Type B pancreatic cell (in vitro differentiated cells): ENCODE measurements at regions not wholly inside any gene's neighbourhood (a gene's known extent, or its start where the extent isn't known, plus 50 kb on each side); places are given as distances from the start of the nearest gene placed in this dataset.
"Not testable (repeated sequence)": the region's sequence is repeated elsewhere in the genome, so short reads cannot be mapped to it uniquely, and the experiment has no call there.

ENCODE experiments used
- DNase-seq: peaks from one replicate; pipeline ENCODE4 v3.0.0; 2021; ENCODE audit warnings: mixed read lengths; ENCODE audit not compliant: unreplicated experiment; ENCODE audit errors: extremely low spot score
- H3K27ac Mint-ChIP-seq: 2 replicates; pipeline ENCODE4 v1.8.0; 2021; ENCODE audit warnings: mild to moderate bottlenecking, mixed read lengths
- H3K27me3 Mint-ChIP-seq: 2 replicates; pipeline ENCODE4 v1.8.0; 2021; ENCODE audit warnings: mixed read lengths
- H3K36me3 Mint-ChIP-seq: 2 replicates; pipeline ENCODE4 v1.8.0; 2021; ENCODE audit warnings: mixed read lengths
- H3K4me1 Mint-ChIP-seq: one replicate; pipeline ENCODE4 v1.8.0; 2021; ENCODE audit warnings: mixed read lengths; ENCODE audit not compliant: unreplicated experiment
- H3K4me3 Mint-ChIP-seq: 2 replicates; pipeline ENCODE4 v1.8.0; 2021; ENCODE audit warnings: mild to moderate bottlenecking, mixed read lengths
- H3K9me3 Mint-ChIP-seq: 2 replicates; pipeline ENCODE4 v1.8.0; 2021; ENCODE audit warnings: mixed read lengths
- TF ChIP-seq, protein P1 (sequence below): fragments of 200-600 bp; sonication (generic); conservative IDR thresholded peaks from 2 replicates; pipeline ENCODE4 v1.5.0; 2021; ENCODE audit warnings: antibody characterized with exemption, mild to moderate bottlenecking

DNA sequence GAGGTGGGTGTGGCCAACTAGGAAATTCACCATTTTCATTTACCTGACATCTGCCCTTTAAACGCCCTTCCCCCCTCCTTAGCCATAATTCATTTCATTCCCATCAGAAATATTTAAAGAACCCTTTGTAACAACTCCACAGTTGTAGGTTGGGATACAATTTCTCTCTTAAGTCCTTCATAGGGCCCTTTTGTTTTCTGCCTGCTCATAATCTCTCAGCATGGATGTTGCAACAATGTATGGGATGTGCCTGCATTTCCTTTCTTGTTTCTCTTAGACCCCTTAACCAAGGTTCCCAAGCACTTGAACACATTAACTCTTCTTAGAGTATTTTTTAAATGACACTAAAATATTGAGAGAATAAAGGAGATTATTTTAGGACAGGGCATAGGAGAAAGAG is 51.7 kb upstream of the MYO10 start:
- Mint-ChIP-seq H3K27me3 (peaks cover 5% of the 10 kb centered on the region), H3K36me3 (no peaks in the 10 kb centered on the region), H3K4me1 (peaks cover 5% of the 10 kb centered on the region), H3K9me3 (peaks cover 5% of the 10 kb centered on the region), H3K27ac (no peak overlapping the region), H3K4me3 (no peak overlapping the region)
- TF ChIP-seq, protein P1, sequence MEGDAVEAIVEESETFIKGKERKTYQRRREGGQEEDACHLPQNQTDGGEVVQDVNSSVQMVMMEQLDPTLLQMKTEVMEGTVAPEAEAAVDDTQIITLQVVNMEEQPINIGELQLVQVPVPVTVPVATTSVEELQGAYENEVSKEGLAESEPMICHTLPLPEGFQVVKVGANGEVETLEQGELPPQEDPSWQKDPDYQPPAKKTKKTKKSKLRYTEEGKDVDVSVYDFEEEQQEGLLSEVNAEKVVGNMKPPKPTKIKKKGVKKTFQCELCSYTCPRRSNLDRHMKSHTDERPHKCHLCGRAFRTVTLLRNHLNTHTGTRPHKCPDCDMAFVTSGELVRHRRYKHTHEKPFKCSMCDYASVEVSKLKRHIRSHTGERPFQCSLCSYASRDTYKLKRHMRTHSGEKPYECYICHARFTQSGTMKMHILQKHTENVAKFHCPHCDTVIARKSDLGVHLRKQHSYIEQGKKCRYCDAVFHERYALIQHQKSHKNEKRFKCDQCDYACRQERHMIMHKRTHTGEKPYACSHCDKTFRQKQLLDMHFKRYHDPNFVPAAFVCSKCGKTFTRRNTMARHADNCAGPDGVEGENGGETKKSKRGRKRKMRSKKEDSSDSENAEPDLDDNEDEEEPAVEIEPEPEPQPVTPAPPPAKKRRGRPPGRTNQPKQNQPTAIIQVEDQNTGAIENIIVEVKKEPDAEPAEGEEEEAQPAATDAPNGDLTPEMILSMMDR: no peak
- DNase-seq: no peak

DNA sequence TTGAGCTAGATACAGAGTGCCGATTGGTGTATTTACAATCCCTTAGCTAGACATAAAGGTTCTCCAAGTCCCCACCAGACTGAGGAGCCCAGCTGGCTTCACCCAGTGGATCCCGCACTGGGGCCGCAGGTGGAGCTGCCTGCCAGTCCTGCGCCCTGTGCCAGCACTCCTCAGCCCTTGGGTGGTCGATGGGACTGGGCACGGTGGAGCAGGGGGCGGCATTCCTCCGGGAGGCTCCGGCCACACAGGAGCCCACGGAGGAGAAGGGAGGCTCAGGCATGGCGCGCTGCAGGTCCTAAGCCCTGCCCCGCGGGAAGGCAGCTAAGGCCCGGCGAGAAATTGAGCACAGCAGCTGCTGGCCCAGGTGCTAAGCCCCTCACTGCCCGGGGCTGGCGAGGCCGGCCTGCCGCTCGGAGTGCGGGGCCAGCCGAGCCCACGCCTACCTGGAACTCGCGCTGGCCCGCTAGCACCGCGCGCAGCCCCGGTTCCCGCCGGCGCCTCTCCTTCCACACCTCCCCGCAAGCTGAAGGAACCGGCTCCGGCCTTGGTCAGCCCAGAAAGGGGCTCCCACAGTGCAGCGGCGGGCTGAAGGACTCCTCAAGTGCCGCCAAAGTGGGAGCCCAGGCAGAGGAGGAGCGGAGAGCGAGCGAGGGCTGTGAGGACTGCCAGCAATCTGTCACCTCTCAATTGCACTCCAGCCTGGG is 54.9 kb upstream of the MYO10 start:
- H3K27ac Mint-ChIP-seq, H3K36me3 Mint-ChIP-seq, H3K27me3 Mint-ChIP-seq, DNase-seq, H3K9me3 Mint-ChIP-seq, H3K4me3 Mint-ChIP-seq: not testable (repeated sequence)
- peaks cover 13% of the 10 kb centered on the region for H3K4me1 Mint-ChIP-seq

DNA sequence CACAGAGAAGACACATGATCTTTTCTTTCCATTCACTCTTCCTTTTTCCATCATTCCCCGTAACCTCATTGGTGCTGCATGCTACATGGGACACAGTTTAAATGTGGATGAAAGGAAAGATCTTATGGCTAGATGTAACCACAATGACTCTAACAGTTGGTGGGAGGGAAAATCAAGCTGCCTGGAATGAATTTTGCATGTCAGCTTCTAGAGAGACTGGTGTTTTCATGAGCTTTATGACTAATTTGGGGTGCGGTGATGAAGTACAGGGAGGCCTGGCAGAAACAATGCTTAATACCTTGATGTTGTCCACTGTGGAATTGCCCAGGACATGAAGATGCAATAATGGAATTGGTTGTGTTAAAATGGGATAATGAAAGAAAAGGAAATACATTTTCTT is 55.9 kb upstream of the MYO10 start:
- Mint-ChIP-seq H3K27ac (no peak overlapping the region), H3K36me3 (no peaks in the 10 kb centered on the region), H3K9me3 (no peaks in the 10 kb centered on the region), H3K4me3 (no peak overlapping the region), H3K4me1 (peaks cover 13% of the 10 kb centered on the region), H3K27me3 (peaks cover 5% of the 10 kb centered on the region)
- TF ChIP-seq, protein P1: no peak
- DNase-seq: no peak

DNA sequence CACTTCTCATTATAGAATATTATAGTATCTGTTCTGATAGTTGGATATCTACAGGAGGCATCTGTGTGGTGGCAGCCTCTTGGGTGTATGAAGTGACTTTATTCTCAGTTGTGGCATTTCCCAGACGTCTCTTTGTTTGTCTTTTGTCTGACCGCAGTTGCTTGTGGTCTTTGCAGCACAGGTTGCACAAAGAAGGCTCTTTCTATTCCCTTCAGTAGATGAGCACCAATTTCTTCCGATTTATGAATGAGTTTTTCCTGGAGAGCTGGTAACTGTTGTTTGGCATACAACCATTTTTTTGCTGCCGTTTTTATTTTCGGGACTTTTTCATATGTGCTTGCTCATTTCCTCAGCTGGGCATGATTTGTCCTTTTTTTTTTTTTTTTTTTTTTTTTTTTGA is 56.4 kb upstream of the MYO10 start:
- no peaks in the 10 kb centered on the region for H3K36me3 Mint-ChIP-seq
- no peaks in the 10 kb centered on the region for H3K9me3 Mint-ChIP-seq
- H3K27ac Mint-ChIP-seq: no peak overlapping the region
- TF ChIP-seq, protein P1: no peak
- no peak overlapping the region for H3K4me3 Mint-ChIP-seq
- peaks cover 5% of the 10 kb centered on the region for H3K27me3 Mint-ChIP-seq
- no peak for DNase-seq
- H3K4me1 Mint-ChIP-seq: peaks cover 13% of the 10 kb centered on the region

DNA sequence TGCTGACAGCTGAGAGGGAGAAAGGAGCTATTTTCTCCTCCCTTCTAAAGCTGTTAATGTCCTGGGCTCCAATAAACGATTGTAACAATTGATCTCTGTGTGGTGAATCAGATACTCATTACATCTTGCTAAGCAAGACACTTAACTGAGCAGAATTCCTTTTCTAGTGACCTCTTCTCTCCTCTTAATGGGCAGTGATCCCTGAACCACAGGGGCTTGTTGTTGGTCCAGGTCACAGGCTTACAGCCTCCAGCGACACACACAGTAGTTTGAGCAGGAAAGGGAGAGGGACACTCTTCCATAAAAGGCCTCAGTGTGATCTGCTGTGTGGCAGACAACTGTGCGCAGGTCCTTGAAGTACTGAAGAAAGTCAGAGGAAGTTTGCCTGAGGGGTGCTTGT is 58.5 kb upstream of the MYO10 start:
- H3K27me3 Mint-ChIP-seq: peaks cover 5% of the 10 kb centered on the region
- H3K4me3 Mint-ChIP-seq: peak overlapping the region; percentile 5
- H3K36me3 Mint-ChIP-seq: no peaks in the 10 kb centered on the region
- DNase-seq: no peak
- H3K4me1 Mint-ChIP-seq: peaks cover 13% of the 10 kb centered on the region
- no peaks in the 10 kb centered on the region for H3K9me3 Mint-ChIP-seq
- no peak overlapping the region for H3K27ac Mint-ChIP-seq
- TF ChIP-seq, protein P1: no peak

DNA sequence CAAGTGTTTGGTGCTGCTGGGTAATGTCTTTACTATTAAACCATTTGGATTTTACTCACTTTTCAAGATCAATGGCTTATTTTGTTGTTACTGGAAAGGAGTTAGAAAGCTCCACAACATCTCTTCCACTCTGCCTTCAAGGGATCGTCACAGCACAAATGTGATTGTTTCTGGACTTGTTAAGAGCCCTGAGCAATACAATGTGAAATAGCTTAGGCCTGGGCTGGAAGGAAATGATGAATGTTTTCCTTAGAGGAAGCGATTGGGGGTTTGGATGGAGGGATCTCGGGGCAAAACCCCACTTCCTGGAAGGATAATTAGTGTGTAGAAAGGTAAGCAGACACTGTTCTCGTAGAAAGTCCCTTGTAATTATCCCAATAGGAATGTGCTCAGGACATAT is 59.3 kb upstream of the MYO10 start:
- peaks cover 15% of the 10 kb centered on the region for H3K4me1 Mint-ChIP-seq
- no peaks in the 10 kb centered on the region for H3K36me3 Mint-ChIP-seq
- H3K4me3 Mint-ChIP-seq: no peak overlapping the region
- H3K9me3 Mint-ChIP-seq: no peaks in the 10 kb centered on the region
- no peak overlapping the region for H3K27ac Mint-ChIP-seq
- no peak for DNase-seq
- TF ChIP-seq, protein P1: no peak
- peaks cover 5% of the 10 kb centered on the region for H3K27me3 Mint-ChIP-seq
